Right lobe of liver (tissue), 6 donors: ENCODE measurements at regions not wholly inside any gene's neighbourhood (a gene's known extent, or its start where the extent isn't known, plus 50 kb on each side); places are given as distances from the start of the nearest gene placed in this dataset.

Experiments
- ATAC-seq, 4 donors: fragments of 200-7000 bp; cut with Tn5 transposase; one replicate each; pipeline ENCODE4 v1.9.1; 2020; ENCODE audit warnings: mild to moderate bottlenecking in 4 of 4, moderate library complexity in 4 of 4
- DNase-seq, 3 donors: peaks; one replicate each; pipeline ENCODE4 v3.0.0-alpha.2; 2020
- H3K27ac ChIP-seq, 3 donors: fragments of 200-600 bp; one replicate each; pipeline ENCODE4 v1.8.0; 2022
- H3K27me3 ChIP-seq, 2 donors: fragments of 200-600 bp; one replicate each; pipeline ENCODE4 v1.8.0; 2022
- H3K36me3 ChIP-seq, 4 donors: fragments of 200-600 bp; sonication (generic) in 1 of 4; one replicate each; pipeline versions ENCODE4 v1.5.1 to v1.8.0; 2017 to 2022; ENCODE audit warnings: control low read depth in 1 of 4
- H3K4me1 ChIP-seq, 4 donors: fragments of 200-600 bp; sonication (generic) in 1 of 4; one replicate each; pipeline versions ENCODE4 v1.5.1 to v1.8.0; 2017 to 2022; ENCODE audit warnings: control low read depth in 1 of 4
- H3K4me3 ChIP-seq, 3 donors: fragments of 200-600 bp; one replicate each; pipeline ENCODE4 v1.8.0; 2022
- H3K9me3 ChIP-seq, 4 donors: fragments of 200-600 bp; sonication (generic) in 1 of 4; one replicate each; pipeline versions ENCODE4 v1.5.1 to v1.8.0; 2017 to 2022; ENCODE audit warnings: control low read depth in 1 of 4
- POLR2A ChIP-seq: fragments of 450-650 bp; IDR thresholded peaks from one replicate; pipeline ENCODE4 v1.6.1; 2017; ENCODE audit warnings: antibody characterized with exemption, mild to moderate bottlenecking
- WGBS: methylation state at CpG from one replicate; pipeline ENCODE4 v1.1.6; 2018; ENCODE audit warnings: low coverage, low lambda C conversion rate; ENCODE audit not compliant: insufficient coverage; ENCODE audit errors: missing lambda C conversion rate; 5-methylcytosine and 5-hydroxymethylcytosine counted together
- intact Hi-C, 2 donors: fragments of 100-400 bp; cut with DNase I; formaldehyde crosslinking; loops; one replicate each; pipeline versions ENCODE4 v1.11.2 to v1.14.1; 2022
- TF ChIP-seq, protein P1 (sequence below), 4 donors: fragments of 200-600 bp in 3 of 4; fragments of 450-650 bp in 1 of 4; IDR thresholded peaks; one replicate each; pipeline versions ENCODE4 v1.5.1 to v1.8.0; 2016 to 2022; ENCODE audit warnings: antibody characterized with exemption in 4 of 4, mild to moderate bottlenecking in 2 of 4
- donor health status: DM: no; HTN: yes; CAD: no.
- donor health status: DM: no; HTN: no; CAD: no.
- donor health status: DM: no; HTN: no; CAD: no.
- donor health status: DM: no; HTN: yes; CAD: no.
- donor health status: DM: no; HTN: yes; CAD: no.

DNA sequence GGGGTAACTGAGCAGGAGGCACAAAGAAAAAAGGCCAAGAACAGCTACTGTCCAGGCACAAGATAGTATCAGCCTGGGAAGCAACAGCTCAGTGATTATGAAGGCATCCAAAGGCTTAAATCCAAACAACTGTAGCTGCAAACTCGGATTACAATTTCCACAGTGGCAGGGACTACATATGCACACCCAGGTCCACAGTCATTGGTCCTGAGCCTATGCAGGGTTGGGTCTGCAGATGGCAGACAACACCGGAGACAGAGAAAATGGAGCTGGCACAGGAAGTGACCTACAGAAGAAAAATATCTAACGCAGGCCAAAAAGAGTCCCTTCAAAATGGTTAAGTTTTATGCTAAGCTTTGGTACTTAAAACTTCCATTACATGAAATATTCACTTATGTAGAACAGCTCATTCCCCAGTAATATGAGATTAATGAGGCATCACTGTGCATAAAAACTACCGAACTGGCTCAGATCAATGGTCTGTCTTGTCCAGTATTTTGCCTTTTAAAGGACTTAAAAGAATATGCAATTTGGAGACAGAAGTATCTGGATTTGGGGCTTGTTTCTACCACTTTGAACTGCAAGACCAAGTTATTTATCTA lies 132.1 kb downstream of the SUCLG1 start:
- Histone ChIP-seq H3K27ac (no peak overlapping the region), H3K4me3 (no peak overlapping the region), H3K4me1 (no peaks in the 10 kb centered on the region), H3K27me3 (no peaks in the 10 kb centered on the region), H3K9me3 (no peaks in the 10 kb centered on the region), H3K36me3 (no peaks in the 10 kb centered on the region)
- TF ChIP-seq POLR2A, result no peak
- TF ChIP-seq, protein P1, sequence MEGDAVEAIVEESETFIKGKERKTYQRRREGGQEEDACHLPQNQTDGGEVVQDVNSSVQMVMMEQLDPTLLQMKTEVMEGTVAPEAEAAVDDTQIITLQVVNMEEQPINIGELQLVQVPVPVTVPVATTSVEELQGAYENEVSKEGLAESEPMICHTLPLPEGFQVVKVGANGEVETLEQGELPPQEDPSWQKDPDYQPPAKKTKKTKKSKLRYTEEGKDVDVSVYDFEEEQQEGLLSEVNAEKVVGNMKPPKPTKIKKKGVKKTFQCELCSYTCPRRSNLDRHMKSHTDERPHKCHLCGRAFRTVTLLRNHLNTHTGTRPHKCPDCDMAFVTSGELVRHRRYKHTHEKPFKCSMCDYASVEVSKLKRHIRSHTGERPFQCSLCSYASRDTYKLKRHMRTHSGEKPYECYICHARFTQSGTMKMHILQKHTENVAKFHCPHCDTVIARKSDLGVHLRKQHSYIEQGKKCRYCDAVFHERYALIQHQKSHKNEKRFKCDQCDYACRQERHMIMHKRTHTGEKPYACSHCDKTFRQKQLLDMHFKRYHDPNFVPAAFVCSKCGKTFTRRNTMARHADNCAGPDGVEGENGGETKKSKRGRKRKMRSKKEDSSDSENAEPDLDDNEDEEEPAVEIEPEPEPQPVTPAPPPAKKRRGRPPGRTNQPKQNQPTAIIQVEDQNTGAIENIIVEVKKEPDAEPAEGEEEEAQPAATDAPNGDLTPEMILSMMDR (IDR thresholded peaks at IDR 0.05), result no peak
- DNase-seq (no peak), ATAC-seq (no peak)
- intact Hi-C loops, result no loop called here
- 60% methylated on average over 4 of the region's 4 CpGs for WGBS

DNA sequence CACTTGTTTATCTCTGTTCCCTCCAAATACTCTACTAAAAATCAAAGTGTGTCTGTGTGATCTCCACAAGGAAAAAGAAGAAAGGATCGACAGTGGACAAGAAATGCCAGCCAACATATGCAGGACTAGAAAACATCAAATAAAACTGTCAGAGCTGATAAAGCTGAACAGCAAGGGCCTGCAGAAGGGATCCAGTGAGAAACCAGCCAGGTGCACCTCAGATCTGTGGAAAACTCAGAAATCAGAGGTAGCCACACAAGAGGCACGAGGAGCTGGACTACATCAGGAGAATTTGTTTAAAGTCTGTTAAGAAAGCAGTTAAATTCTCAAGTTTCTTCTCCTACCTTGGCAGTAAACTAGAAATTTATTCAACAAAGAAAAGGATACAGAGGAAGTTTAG lies 135.2 kb downstream of the SUCLG1 start:
- WGBS, result 57% methylated on average over 2 of the region's 2 CpGs
- DNase-seq, result no peak
- intact Hi-C loops, result no loop called here
- no peak overlapping the region for H3K27ac ChIP-seq
- no peaks in the 10 kb centered on the region for H3K4me1 ChIP-seq
- H3K9me3 ChIP-seq, result no peaks in the 10 kb centered on the region
- ATAC-seq, result no peak
- TF ChIP-seq POLR2A, result no peak
- TF ChIP-seq, protein P1 (IDR thresholded peaks at IDR 0.05), result no peak
- H3K4me3 ChIP-seq, result no peak overlapping the region
- no peaks in the 10 kb centered on the region for H3K27me3 ChIP-seq
- H3K36me3 ChIP-seq, result no peaks in the 10 kb centered on the region

DNA sequence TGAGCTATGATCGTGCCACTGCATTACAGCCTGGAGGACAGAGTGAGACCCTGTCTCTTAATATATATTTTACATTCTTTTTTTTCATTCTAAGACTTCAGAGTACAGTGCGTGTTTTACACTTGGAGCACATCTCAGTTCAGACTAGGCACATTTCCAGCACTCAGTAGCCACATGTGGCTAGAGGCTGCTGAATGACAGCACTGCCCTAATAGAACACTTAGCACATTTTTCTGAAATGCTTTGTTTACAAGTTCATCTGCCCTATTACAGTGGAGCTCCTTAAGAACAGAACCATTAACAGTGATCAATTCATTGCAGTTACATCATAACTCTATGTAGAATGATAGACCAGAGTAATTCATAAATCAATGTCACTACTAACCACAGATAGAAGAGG lies 138.1 kb downstream of the SUCLG1 start:
- 53% methylated on average over 2 of the region's 2 CpGs for WGBS
- no peak for TF ChIP-seq POLR2A
- TF ChIP-seq, protein P1 (IDR thresholded peaks at IDR 0.05), result no peak
- Histone ChIP-seq H3K27me3 (no peaks in the 10 kb centered on the region), H3K4me1 (no peaks in the 10 kb centered on the region), H3K9me3 (no peaks in the 10 kb centered on the region), H3K4me3 (no peak overlapping the region), H3K36me3 (no peaks in the 10 kb centered on the region), H3K27ac (no peak overlapping the region)
- DNase-seq (no peak), ATAC-seq (no peak)
- intact Hi-C loops, result no loop called here

DNA sequence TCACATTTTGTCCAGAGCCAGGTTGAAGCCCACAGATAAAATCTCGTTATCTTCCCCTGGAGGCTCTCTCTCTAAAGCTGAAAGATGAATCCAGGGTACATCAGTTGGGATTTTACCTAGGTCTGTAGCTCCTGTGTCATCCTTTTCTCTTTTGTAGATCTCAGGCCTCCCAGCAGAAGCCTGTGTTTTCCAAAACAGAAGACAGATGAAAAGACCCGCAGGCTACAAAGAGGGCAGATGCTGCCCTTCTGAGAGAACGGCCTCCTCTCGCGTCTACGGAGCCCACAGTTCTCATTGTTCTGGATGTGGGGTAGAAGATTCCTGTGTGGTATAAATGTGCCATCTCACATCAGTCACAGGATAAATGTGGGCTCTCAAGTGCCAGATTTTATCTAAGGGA lies 139.5 kb downstream of the SUCLG1 start:
- no peak overlapping the region for H3K4me3 ChIP-seq
- ATAC-seq (no peak), DNase-seq (no peak)
- H3K36me3 ChIP-seq, result no peaks in the 10 kb centered on the region
- H3K9me3 ChIP-seq, result no peaks in the 10 kb centered on the region
- no peaks in the 10 kb centered on the region for H3K27me3 ChIP-seq
- no peaks in the 10 kb centered on the region for H3K4me1 ChIP-seq
- no peak for TF ChIP-seq POLR2A
- TF ChIP-seq, protein P1 (IDR thresholded peaks at IDR 0.05), result no peak
- intact Hi-C loops, result loop anchor here (5.0 to 10.0 kb wide), 2 partner anchors 292 to 295 kb away; no protein-coding TSS in a partner anchor
- no peak overlapping the region for H3K27ac ChIP-seq
- 71% methylated on average over 6 of the region's 6 CpGs for WGBS

DNA sequence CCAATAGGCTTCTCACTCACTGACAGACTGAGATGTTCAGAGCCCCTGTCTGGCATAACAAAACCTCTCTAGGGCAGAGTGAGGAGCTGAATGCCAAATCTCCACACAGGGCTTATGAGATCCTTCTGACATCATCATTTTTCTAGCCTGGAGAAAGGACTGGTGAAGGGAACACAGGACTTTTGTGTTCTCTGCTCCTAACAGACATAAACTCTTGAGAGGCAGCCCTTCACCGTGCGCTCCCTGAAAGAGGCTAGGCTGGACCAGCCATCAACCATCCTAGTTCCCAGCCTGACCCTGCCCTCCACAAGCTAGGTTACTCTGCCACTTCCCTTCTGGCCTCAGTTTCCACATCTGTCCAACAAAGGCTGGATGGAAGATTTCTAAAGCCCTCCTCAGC lies 141.9 kb downstream of the SUCLG1 start:
- H3K27ac ChIP-seq, result no peak overlapping the region
- no peak for TF ChIP-seq POLR2A
- TF ChIP-seq, protein P1 (IDR thresholded peaks at IDR 0.05), result no peak
- DNase-seq (no peak), ATAC-seq (no peak)
- no peaks in the 10 kb centered on the region for H3K4me1 ChIP-seq
- WGBS, result no CpG with 5 or more reads among the region's 2 CpGs
- no peaks in the 10 kb centered on the region for H3K27me3 ChIP-seq
- H3K36me3 ChIP-seq, result no peaks in the 10 kb centered on the region
- no peak overlapping the region for H3K4me3 ChIP-seq
- intact Hi-C loops, result loop anchor here (5.0 to 10.0 kb wide), 2 partner anchors 290 to 292 kb away; no protein-coding TSS in a partner anchor
- H3K9me3 ChIP-seq, result no peaks in the 10 kb centered on the region
